GM12878 (cell line): ENCODE measurements at regions not wholly inside any gene's neighbourhood (a gene's known extent, or its start where the extent isn't known, plus 50 kb on each side); places are given as distances from the start of the nearest gene placed in this dataset.
"Not testable (repeated sequence)": the region's sequence is repeated elsewhere in the genome, so short reads cannot be mapped to it uniquely, and the experiment has no call there.

Source experiments
- EZH2 ChIP-seq: IDR thresholded peaks from 2 replicates; pipeline ENCODE4 v1.6.1; 2012; ENCODE audit warnings: low read depth, mild to moderate bottlenecking, control low read depth, inconsistent platforms, low read length, borderline replicate concordance; ENCODE audit not compliant: control insufficient read depth
- JUNB ChIP-seq: IDR thresholded peaks from 2 replicates; pipeline ENCODE4 v1.6.1; 2016; ENCODE audit warnings: antibody characterized with exemption, mild to moderate bottlenecking
- MAX ChIP-seq: IDR thresholded peaks from 2 replicates; pipeline ENCODE4 v1.6.1; 2012; ENCODE audit warnings: low read depth, low read length, improper control_type of control experiment
- MTA2 ChIP-seq: fragments of 450-650 bp; IDR thresholded peaks from 2 replicates; pipeline ENCODE4 v1.6.1; 2016; ENCODE audit warnings: low read depth, mild to moderate bottlenecking, moderate library complexity
- PAX5 ChIP-seq: IDR thresholded peaks from 2 replicates; pipeline ENCODE4 v1.6.1; 2011; ENCODE audit warnings: low read depth, low read length, borderline replicate concordance
- POLR2A ChIP-seq: IDR thresholded peaks from 2 replicates; pipeline ENCODE4 v1.6.1; 2011; ENCODE audit warnings: low read depth, mild to moderate bottlenecking, low read length
- POLR2AphosphoS5 ChIP-seq: IDR thresholded peaks from 2 replicates; pipeline ENCODE4 v1.6.1; 2011; ENCODE audit warnings: mild to moderate bottlenecking, low read length, inconsistent platforms
- SP1 ChIP-seq: IDR thresholded peaks from one replicate; pipeline ENCODE4 v1.6.1; 2011; ENCODE audit warnings: low read depth, low read length
- TCF12 ChIP-seq: IDR thresholded peaks from 2 replicates; pipeline ENCODE4 v1.6.1; 2011; ENCODE audit warnings: low read depth, mild to moderate bottlenecking, low read length
- ZNF274 ChIP-seq: IDR thresholded peaks from one replicate; pipeline ENCODE4 v1.8.0; 2011; ENCODE audit not compliant: insufficient read length, insufficient read depth
- ZNF687 ChIP-seq: fragments of 450-650 bp; IDR thresholded peaks from 2 replicates; pipeline ENCODE4 v1.6.1; 2017; ENCODE audit warnings: mild to moderate bottlenecking, moderate library complexity
- TF ChIP-seq, protein P1 (sequence below): IDR thresholded peaks from 2 replicates; pipeline ENCODE4 v1.6.1; 2012; ENCODE audit warnings: mild to moderate bottlenecking, low read depth, low read length

- not testable (repeated sequence) for TF ChIP-seq TCF12, EZH2, POLR2A, MTA2, PAX5, ZNF274, MAX, SP1, POLR2AphosphoS5, ZNF687, JUNB
- TF ChIP-seq, protein P1, sequence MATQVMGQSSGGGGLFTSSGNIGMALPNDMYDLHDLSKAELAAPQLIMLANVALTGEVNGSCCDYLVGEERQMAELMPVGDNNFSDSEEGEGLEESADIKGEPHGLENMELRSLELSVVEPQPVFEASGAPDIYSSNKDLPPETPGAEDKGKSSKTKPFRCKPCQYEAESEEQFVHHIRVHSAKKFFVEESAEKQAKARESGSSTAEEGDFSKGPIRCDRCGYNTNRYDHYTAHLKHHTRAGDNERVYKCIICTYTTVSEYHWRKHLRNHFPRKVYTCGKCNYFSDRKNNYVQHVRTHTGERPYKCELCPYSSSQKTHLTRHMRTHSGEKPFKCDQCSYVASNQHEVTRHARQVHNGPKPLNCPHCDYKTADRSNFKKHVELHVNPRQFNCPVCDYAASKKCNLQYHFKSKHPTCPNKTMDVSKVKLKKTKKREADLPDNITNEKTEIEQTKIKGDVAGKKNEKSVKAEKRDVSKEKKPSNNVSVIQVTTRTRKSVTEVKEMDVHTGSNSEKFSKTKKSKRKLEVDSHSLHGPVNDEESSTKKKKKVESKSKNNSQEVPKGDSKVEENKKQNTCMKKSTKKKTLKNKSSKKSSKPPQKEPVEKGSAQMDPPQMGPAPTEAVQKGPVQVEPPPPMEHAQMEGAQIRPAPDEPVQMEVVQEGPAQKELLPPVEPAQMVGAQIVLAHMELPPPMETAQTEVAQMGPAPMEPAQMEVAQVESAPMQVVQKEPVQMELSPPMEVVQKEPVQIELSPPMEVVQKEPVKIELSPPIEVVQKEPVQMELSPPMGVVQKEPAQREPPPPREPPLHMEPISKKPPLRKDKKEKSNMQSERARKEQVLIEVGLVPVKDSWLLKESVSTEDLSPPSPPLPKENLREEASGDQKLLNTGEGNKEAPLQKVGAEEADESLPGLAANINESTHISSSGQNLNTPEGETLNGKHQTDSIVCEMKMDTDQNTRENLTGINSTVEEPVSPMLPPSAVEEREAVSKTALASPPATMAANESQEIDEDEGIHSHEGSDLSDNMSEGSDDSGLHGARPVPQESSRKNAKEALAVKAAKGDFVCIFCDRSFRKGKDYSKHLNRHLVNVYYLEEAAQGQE: not testable (repeated sequence)
Measured at GRCh38 chr17:5772017-5772416, 187.7 kb upstream of the NLRP1 start.
